Astrocyte (in vitro differentiated cells and primary cell): ENCODE measurements at regions not wholly inside any gene's neighbourhood (a gene's known extent, or its start where the extent isn't known, plus 50 kb on each side); places are given as distances from the start of the nearest gene placed in this dataset.
"Not testable (repeated sequence)": the region's sequence is repeated elsewhere in the genome, so short reads cannot be mapped to it uniquely, and the experiment has no call there.

Experiments
- CTCF ChIP-seq: IDR thresholded peaks from 2 replicates; pipeline ENCODE4 v1.5.1; 2011; ENCODE audit warnings: low read depth, mild to moderate bottlenecking, inconsistent platforms, low read length, moderate library complexity; ENCODE audit not compliant: insufficient read depth
- EZH2 ChIP-seq: IDR thresholded peaks from 2 replicates; pipeline ENCODE4 v1.6.1; 2012; ENCODE audit warnings: mild to moderate bottlenecking, low read length, inconsistent platforms; ENCODE audit not compliant: insufficient read depth

GRCh38 chr1:120955961-120956360 is 66.4 kb downstream of the PPIAL4A start:
- not testable (repeated sequence) for TF ChIP-seq CTCF, EZH2
